OCI-LY1 (cell line): ENCODE measurements at regions not wholly inside any gene's neighbourhood (a gene's known extent, or its start where the extent isn't known, plus 50 kb on each side); places are given as distances from the start of the nearest gene placed in this dataset.
A peak's percentile ranks its signal among the peaks of the same experiment; 100 is the strongest.

Source experiments
- H2AFZ ChIP-seq: fragments of 200-600 bp; sonication (generic), shearing (Covaris generic); 2 replicates; pipeline ENCODE4 v1.6.0; 2014; ENCODE audit warnings: antibody characterized with exemption, mild to moderate bottlenecking, low read length
- H3F3A ChIP-seq: fragments of 200-600 bp; sonication (generic), shearing (Covaris generic); 2 replicates; pipeline ENCODE4 v1.6.0; 2014; ENCODE audit warnings: mild to moderate bottlenecking, antibody characterized with exemption, low read length, moderate library complexity; ENCODE audit not compliant: insufficient read depth
- H3K27ac ChIP-seq: fragments of 200-600 bp; sonication (generic); 2 replicates; pipeline ENCODE4 v1.5.1; 2014; ENCODE audit warnings: low read length, mixed run types, mild to moderate bottlenecking, low read depth; ENCODE audit not compliant: poor library complexity, severe bottlenecking
- H3K27me3 ChIP-seq: fragments of 200-600 bp; sonication (generic); 2 replicates; pipeline ENCODE4 v1.6.0; 2014; ENCODE audit warnings: antibody characterized with exemption, mild to moderate bottlenecking, low read length, moderate library complexity; ENCODE audit not compliant: insufficient read depth
- H3K36me3 ChIP-seq: fragments of 200-600 bp; sonication (generic); 2 replicates; pipeline ENCODE4 v1.6.1; 2014; ENCODE audit warnings: mild to moderate bottlenecking, antibody characterized with exemption, low read length, moderate library complexity, mixed read lengths; ENCODE audit not compliant: insufficient read depth
- H3K4me1 ChIP-seq: fragments of 200-600 bp; sonication (generic); 2 replicates; pipeline ENCODE4 v1.5.1; 2014; ENCODE audit warnings: mild to moderate bottlenecking, low read length, moderate library complexity; ENCODE audit not compliant: insufficient read depth, severe bottlenecking
- H3K4me2 ChIP-seq: fragments of 200-600 bp; sonication (generic), shearing (Covaris generic); 2 replicates; pipeline ENCODE4 v1.6.1; 2014; ENCODE audit warnings: low read length
- H3K4me3 ChIP-seq: fragments of 200-600 bp; sonication (generic); 2 replicates; pipeline ENCODE4 v1.5.1; 2014; ENCODE audit warnings: low read length, low read depth, mild to moderate bottlenecking, mixed read lengths; ENCODE audit not compliant: poor library complexity, severe bottlenecking
- H3K79me2 ChIP-seq: fragments of 200-600 bp; shearing (Covaris generic); 2 replicates; pipeline ENCODE4 v1.6.1; 2016; ENCODE audit warnings: mixed run types, low read length, mixed read lengths; ENCODE audit not compliant: insufficient read depth
- H3K9ac ChIP-seq: fragments of 200-600 bp; sonication (generic), shearing (Covaris generic); 2 replicates; pipeline ENCODE4 v1.6.1; 2014; ENCODE audit warnings: mild to moderate bottlenecking, low read length, mixed read lengths
- H3K9me2 ChIP-seq: fragments of 200-600 bp; sonication (generic), shearing (Covaris generic); 2 replicates; pipeline ENCODE4 v1.6.1; 2014; ENCODE audit warnings: low read depth, mild to moderate bottlenecking, low read length, mixed read lengths
- H3K9me3 ChIP-seq: fragments of 200-600 bp; shearing (Covaris generic); 2 replicates; pipeline ENCODE4 v1.6.1; 2014; ENCODE audit warnings: low read length, mixed read lengths
- H4K20me1 ChIP-seq: fragments of 200-600 bp; sonication (generic), shearing (Covaris generic); 2 replicates; pipeline ENCODE4 v1.6.0; 2016; ENCODE audit warnings: mild to moderate bottlenecking, low read length; ENCODE audit not compliant: insufficient read depth
- CTCF ChIP-seq: fragments of 200-600 bp; sonication (generic), shearing (Covaris generic); IDR thresholded peaks from 2 replicates; pipeline ENCODE4 v1.5.1; 2017; ENCODE audit warnings: mild to moderate bottlenecking, antibody characterized with exemption, low read length, moderate library complexity, mixed read lengths
- EZH2 ChIP-seq: fragments of 200-600 bp; sonication (generic), shearing (Covaris generic); IDR thresholded peaks from 2 replicates; pipeline ENCODE4 v1.8.0; 2017; ENCODE audit warnings: borderline replicate concordance, mixed run types, mild to moderate bottlenecking, antibody characterized with exemption, low read length, moderate library complexity, mixed read lengths

- Histone ChIP-seq H3K9me3 (no peaks in the 10 kb centered on the region), H3K4me1 (peaks cover 53% of the 10 kb centered on the region), H4K20me1 (no peaks in the 10 kb centered on the region), H3K9ac (peak overlapping the region; percentile 21; the same call in 1 of the 2 replicates), H3F3A (no peaks in the 10 kb centered on the region), H3K79me2 (peaks cover 88% of the 10 kb centered on the region), H3K36me3 (peaks cover 89% of the 10 kb centered on the region), H3K4me2 (no peak overlapping the region), H3K27me3 (no peaks in the 10 kb centered on the region), H3K4me3 (no peak overlapping the region), H2AFZ (no peak overlapping the region), H3K27ac (peak overlapping the region; percentile 99), H3K9me2 (no peaks in the 10 kb centered on the region)
- TF ChIP-seq EZH2 (no peak), CTCF (no peak)
These were observed 339.4 kb downstream of the SEC14L1 start for GRCh38 chr17:77480199-77480508.

DNA sequence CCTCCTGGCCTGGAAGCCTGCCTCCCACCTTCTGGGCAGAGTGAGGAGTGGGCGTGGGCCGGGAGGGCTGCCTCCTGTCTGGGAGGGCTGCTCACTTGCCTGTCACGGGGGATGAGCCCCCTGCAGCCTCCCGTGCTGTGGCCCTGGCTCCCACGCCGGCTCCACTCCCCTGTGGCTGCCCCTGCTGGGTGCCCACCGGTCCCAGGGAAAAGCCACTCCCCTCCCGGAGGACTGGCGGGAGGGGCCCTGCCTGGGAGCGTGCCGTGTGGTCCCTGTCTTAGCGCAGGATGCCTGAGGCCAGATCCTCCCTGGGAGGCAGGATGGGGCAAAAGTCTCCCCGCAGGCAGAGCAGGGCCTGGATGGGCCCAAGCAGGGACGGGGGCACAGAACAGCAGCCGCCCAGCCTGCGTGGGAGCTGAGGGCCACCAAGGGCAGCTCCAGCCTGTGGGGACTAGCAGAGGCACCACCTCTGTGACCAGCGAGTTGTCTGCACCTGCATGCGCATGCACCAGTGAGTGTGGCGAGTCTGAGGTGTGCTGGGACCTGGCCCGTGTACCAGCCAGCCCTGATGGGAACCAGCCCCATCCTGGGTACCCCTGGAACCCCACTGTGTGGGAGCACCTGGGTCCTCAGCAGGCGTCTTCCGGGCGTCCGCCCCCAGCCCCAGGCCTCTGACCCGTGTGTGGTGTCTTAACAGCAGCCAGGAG is 339.9 kb downstream of the SEC14L1 start:
- TF ChIP-seq CTCF, result no peak
- no peak for TF ChIP-seq EZH2
- Histone ChIP-seq H3K9me2 (no peaks in the 10 kb centered on the region), H3K4me1 (peaks cover 48% of the 10 kb centered on the region), H3F3A (no peaks in the 10 kb centered on the region), H2AFZ (no peak overlapping the region), H4K20me1 (no peaks in the 10 kb centered on the region), H3K27me3 (no peaks in the 10 kb centered on the region), H3K4me2 (no peak overlapping the region), H3K9me3 (no peaks in the 10 kb centered on the region), H3K36me3 (peaks cover 89% of the 10 kb centered on the region), H3K79me2 (peaks cover 87% of the 10 kb centered on the region), H3K27ac (peak overlapping the region; percentile 99), H3K9ac (no peak overlapping the region; the same call in 1 of the 2 replicates), H3K4me3 (no peak overlapping the region)

- Histone ChIP-seq H3K27ac (peak overlapping the region; percentile 99), H3K9me3 (no peaks in the 10 kb centered on the region), H3F3A (no peaks in the 10 kb centered on the region), H3K79me2 (peaks cover 76% of the 10 kb centered on the region), H2AFZ (no peak overlapping the region), H3K4me3 (no peak overlapping the region), H3K4me1 (peaks cover 41% of the 10 kb centered on the region), H3K9me2 (no peaks in the 10 kb centered on the region), H3K36me3 (peaks cover 93% of the 10 kb centered on the region), H3K27me3 (no peaks in the 10 kb centered on the region), H4K20me1 (no peaks in the 10 kb centered on the region), H3K4me2 (no peak overlapping the region), H3K9ac (no peak overlapping the region)
- TF ChIP-seq EZH2 (no peak), CTCF (no peak)
These were observed 341.0 kb downstream of the SEC14L1 start for GRCh38 chr17:77481476-77482374.
